H1 (cell line): ENCODE measurements at regions not wholly inside any gene's neighbourhood (a gene's known extent, or its start where the extent isn't known, plus 50 kb on each side); places are given as distances from the start of the nearest gene placed in this dataset.

ENCODE experiments used
- ASH2L ChIP-seq: fragments of 200-600, 300-600 bp; sonication (generic); IDR thresholded peaks from one replicate; pipeline ENCODE4 v1.7.1; 2017; ENCODE audit warnings: low read length
- ATF3 ChIP-seq: IDR thresholded peaks from 2 replicates; pipeline ENCODE4 v1.6.1; 2011; ENCODE audit warnings: low read depth, mild to moderate bottlenecking, low read length; ENCODE audit not compliant: insufficient read depth
- BRCA1 ChIP-seq: IDR thresholded peaks from 2 replicates; pipeline ENCODE4 v1.6.1; 2012; ENCODE audit warnings: low read depth, low read length, improper control_type of control experiment
- CEBPB ChIP-seq: IDR thresholded peaks from 2 replicates; pipeline ENCODE4 v1.6.1; 2012; ENCODE audit warnings: low read depth, low read length
- GABPA ChIP-seq: IDR thresholded peaks from 2 replicates; pipeline ENCODE4 v1.6.1; 2011; ENCODE audit warnings: mild to moderate bottlenecking, low read length, moderate library complexity, borderline replicate concordance; ENCODE audit not compliant: insufficient read depth
- GTF2F1 ChIP-seq: IDR thresholded peaks from 2 replicates; pipeline ENCODE4 v1.6.1; 2012; ENCODE audit warnings: low read depth, low read length, improper control_type of control experiment, borderline replicate concordance
- JUN ChIP-seq: IDR thresholded peaks from 2 replicates; pipeline ENCODE4 v1.6.1; 2011; ENCODE audit warnings: low read depth, mild to moderate bottlenecking, improper control_type of control experiment, low read length
- NANOG ChIP-seq: IDR thresholded peaks from 2 replicates; pipeline ENCODE4 v1.6.1; 2011; ENCODE audit warnings: low read length, low read depth, mild to moderate bottlenecking, inconsistent platforms; ENCODE audit not compliant: insufficient read depth, poor library complexity, severe bottlenecking
- NRF1 ChIP-seq: IDR thresholded peaks from 2 replicates; pipeline ENCODE4 v1.6.1; 2011; ENCODE audit warnings: mild to moderate bottlenecking, low read depth, low read length, improper control_type of control experiment
- RNF2 ChIP-seq: fragments of 200-900, 300-1000 bp; sonication (generic); IDR thresholded peaks from 2 replicates; pipeline ENCODE4 v1.7.1; 2016; ENCODE audit warnings: borderline replicate concordance, low read depth, mild to moderate bottlenecking, antibody characterized with exemption, low read length; ENCODE audit not compliant: poor library complexity, severe bottlenecking; ENCODE audit errors: missing control alignments
- YY1 ChIP-seq: IDR thresholded peaks from 2 replicates; pipeline ENCODE4 v1.6.1; 2011; ENCODE audit warnings: low read depth, mild to moderate bottlenecking, low read length

- TF ChIP-seq RNF2 (no peak), GABPA (no peak), NANOG (no peak), CEBPB (no peak), ASH2L (no peak), JUN (no peak), NRF1 (no peak), GTF2F1 (no peak), BRCA1 (no peak), ATF3 (no peak), YY1 (no peak)
These were observed 271.6 kb downstream of the GFRA1 start (continued) for GRCh38 chr10:116001262-116001857.
